GM12875 (cell line): ENCODE measurements at regions not wholly inside any gene's neighbourhood (a gene's known extent, or its start where the extent isn't known, plus 50 kb on each side); places are given as distances from the start of the nearest gene placed in this dataset.

Experiments
- H3K4me3 ChIP-seq: one replicate; pipeline ENCODE4 v1.5.1; 2011; ENCODE audit warnings: low read depth, low read length, control low read depth
- CTCF ChIP-seq: IDR thresholded peaks from 2 replicates; pipeline ENCODE4 v1.5.1; 2011; ENCODE audit warnings: low read depth, mild to moderate bottlenecking, control low read depth, inconsistent platforms, low read length, moderate library complexity, borderline replicate concordance; ENCODE audit not compliant: insufficient read depth

- H3K4me3 ChIP-seq: no peak overlapping the region
- TF ChIP-seq CTCF: no peak
Observed at GRCh38 chr3:194777729-194778128, 92.0 kb downstream of the FAM43A start.

GRCh38 chr3:194779729-194780224, 94.1 kb downstream of the FAM43A start:
- no peak for TF ChIP-seq CTCF
- H3K4me3 ChIP-seq: no peak overlapping the region

GRCh38 chr3:194780706-194781105, 95.0 kb downstream of the FAM43A start:
- no peak overlapping the region for H3K4me3 ChIP-seq
- no peak for TF ChIP-seq CTCF

- TF ChIP-seq CTCF: no peak
Observed at GRCh38 chr3:194781617-194782016, 95.9 kb downstream of the FAM43A start.

GRCh38 chr3:194782698-194783404, 97.2 kb downstream of the FAM43A start:
- no peak for TF ChIP-seq CTCF
- no peak overlapping the region for H3K4me3 ChIP-seq

More at GRCh38 chr3:194781617-194782016, 95.9 kb downstream of the FAM43A start:
- H3K4me3 ChIP-seq: no peak overlapping the region

- H3K4me3 ChIP-seq: no peak overlapping the region
- TF ChIP-seq CTCF: no peak
Observed at GRCh38 chr3:194784361-194784760, 98.7 kb downstream of the FAM43A start.

GRCh38 chr3:194785315-194785714, 99.6 kb downstream of the FAM43A start:
- no peak overlapping the region for H3K4me3 ChIP-seq
- TF ChIP-seq CTCF: no peak
